SKM-1 (cell line): ENCODE measurements at regions not wholly inside any gene's neighbourhood (a gene's known extent, or its start where the extent isn't known, plus 50 kb on each side); places are given as distances from the start of the nearest gene placed in this dataset.
A peak's percentile ranks its signal among the peaks of the same experiment; 100 is the strongest.

Experiments
- DNase-seq: peaks from one replicate; lab custom pipeline; 2025; ENCODE audit not compliant: unreplicated experiment; lab: John Stamatoyannopoulos, UW

DNA sequence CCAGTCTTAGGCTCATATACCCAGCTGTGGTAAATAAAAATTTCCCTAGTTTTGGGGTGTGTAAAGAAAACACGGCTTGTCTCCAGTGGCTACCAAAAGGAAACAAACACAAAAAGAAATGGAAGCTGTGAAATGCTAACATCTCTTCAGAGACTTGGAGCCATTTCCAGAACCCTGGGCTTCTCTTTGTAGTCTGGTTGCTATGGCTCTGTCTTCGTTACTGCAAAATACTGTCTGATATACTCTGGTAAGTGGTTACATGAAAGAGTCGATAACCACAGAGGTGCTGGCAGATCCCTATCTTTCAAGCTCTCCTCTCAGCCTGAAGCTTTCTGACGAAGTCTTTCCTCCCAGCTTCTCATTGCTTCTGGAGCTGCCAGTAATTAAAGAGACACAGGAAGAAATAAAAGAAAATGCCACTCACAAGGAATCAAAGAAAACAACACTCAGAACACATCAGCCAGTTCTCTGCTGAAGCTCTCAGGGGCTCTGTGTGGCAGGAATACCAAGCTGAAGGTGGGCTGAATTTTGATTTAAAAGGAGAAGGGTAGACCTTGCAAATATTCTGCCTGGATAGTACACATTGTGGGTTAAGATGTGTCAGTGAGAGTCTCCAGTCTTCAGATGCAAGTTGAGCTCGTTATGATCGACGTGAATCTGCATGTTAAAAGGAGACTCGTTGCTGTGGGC lies 107.6 kb upstream of the FAM9C start:
- no peak for DNase-seq

GRCh38 chrX:13149702-13150350 lies 105.4 kb upstream of the FAM9C start:
- no peak for DNase-seq

DNA sequence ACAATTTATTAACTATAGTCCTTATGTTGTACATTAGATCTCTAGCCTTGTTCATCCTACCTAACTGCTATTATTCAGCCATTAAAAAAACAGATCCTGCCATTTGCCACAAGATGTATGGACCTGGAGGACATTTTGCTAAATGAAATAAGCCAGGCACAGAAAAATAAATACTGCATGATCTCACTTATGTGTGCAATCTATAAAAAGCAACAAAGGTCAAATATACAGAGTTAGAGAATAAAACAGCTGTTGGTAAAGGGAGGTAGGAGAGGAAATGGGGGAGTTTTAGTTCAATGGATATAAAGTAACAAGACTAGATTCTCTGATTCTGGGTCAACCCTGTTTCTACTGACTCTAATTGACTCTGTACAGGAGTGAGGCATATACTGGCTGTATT lies 103.3 kb upstream of the FAM9C start:
- no peak for DNase-seq

DNA sequence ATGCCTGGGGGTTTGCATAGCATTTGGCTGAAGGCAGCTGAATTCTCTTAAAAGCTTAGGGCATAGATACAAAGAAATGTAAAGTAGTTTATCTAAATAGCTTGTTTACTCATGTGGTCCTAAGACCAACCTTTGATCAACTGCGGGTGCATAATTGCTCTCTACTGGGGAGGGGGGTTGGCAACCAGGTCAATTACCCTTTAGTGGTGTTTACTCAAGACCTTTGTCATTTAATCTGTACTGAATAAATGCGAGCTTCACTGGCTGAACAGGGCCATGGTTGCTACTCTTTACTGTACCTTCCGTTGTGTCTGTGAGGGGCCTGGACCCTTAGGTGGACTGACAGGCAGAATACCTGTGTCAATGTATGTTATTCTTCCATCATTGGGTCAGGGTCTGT lies 102.7 kb upstream of the FAM9C start:
- no peak for DNase-seq

- no peak for DNase-seq
Measured at GRCh38 chrX:13144927-13145655, 100.7 kb upstream of the FAM9C start.

GRCh38 chrX:13142891-13143290 lies 98.5 kb upstream of the FAM9C start:
- no peak for DNase-seq

GRCh38 chrX:13140007-13140406 lies 95.6 kb upstream of the FAM9C start:
- no peak for DNase-seq

DNA sequence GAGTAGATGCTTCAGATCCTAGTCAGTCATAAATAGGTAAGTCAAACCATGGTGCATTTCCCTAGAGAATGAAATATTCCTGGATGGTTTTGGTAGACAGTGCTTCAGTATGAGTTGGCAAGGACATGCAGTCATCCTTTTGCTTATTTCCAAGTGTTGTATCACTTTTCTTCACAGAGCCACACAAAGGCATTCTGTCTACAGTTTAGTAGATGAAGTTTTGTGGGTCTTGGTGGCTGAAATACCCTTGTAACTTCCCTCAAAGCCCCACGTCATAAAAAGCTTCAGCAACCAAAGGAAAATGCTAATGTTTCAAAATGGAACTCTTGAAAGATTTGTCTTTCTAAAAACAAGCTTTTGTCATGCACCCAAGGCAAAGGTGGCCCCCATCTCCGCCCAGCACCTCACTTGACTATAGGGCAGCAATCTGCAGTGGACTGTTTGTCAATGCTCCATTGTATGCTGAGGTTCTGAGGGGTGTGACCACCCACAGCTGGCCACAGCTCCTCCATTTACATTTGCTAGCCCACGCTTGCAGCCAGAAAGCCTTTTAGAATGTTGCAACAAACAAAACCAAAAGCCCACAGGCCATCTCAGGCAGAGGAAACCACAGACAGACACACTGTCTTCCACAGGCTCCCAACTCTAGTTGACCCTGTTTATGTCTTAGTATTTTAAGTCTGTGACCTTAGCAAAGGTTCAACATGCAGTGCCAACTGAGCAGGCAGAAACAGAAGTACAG lies 87.1 kb upstream of the FAM9C start:
- peak; percentile 46 for DNase-seq

DNA sequence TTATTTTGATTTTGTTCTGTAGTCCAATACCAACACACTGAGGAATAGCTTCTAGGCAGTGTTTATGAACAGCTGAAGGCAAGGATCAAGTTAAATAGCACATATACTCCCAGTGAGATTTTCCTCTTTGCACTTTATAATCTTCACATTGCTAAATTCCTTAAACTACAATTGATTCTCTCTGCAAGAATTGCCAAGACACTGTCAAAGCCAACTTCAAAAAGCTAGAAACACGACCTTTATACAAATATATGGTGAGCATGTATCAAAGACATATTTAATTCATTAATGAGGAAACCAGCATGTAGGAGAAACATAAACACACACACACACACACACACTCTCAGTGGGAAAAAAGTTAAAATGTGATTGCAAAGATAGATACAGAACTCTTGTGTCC lies 86.4 kb upstream of the FAM9C start:
- DNase-seq = no peak

DNA sequence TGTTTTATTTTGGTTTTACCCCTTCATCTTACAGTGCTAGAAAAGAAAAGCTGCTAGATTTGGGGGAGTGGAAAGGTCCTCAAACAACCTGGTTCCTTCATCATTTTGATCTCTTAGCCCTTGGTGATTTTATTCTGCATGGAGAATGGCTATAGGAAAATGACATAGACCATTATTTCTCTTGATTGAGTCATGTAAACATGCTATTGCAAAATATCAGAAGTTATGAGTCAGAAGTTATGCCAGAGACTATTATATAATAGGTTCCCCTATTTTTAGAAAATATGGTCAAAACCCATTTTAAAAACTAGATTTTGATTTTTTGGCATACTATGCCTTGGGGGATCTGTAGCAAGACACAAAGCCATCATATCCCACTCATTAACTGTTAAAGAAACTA lies 83.7 kb upstream of the FAM9C start:
- DNase-seq = no peak

DNA sequence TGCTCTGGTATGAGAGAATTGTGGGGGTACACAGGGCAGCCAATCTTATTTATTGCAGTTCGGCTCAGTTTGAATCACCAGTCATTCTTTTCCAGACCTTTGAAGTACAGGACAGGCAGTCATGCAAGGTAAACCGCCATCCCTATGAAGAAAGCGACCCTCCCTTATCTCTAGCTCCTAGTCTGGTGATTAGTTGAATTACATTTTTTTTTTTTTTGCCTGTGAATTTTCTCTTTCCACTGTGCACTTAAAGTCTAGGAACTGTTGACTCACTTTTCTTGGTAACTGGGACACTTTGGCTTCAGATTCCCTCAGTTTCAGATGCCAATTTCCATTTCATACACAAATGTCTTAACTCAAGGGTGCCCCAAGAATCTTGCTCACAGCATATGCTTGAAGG lies 82.4 kb upstream of the FAM9C start:
- DNase-seq = no peak

- DNase-seq = no peak
Measured at GRCh38 chrX:13125188-13125587, 80.8 kb upstream of the FAM9C start.

- DNase-seq = no peak
Measured at GRCh38 chrX:13123857-13124345, 79.5 kb upstream of the FAM9C start.

GRCh38 chrX:13123247-13123856 lies 78.9 kb upstream of the FAM9C start:
- DNase-seq = no peak

DNA sequence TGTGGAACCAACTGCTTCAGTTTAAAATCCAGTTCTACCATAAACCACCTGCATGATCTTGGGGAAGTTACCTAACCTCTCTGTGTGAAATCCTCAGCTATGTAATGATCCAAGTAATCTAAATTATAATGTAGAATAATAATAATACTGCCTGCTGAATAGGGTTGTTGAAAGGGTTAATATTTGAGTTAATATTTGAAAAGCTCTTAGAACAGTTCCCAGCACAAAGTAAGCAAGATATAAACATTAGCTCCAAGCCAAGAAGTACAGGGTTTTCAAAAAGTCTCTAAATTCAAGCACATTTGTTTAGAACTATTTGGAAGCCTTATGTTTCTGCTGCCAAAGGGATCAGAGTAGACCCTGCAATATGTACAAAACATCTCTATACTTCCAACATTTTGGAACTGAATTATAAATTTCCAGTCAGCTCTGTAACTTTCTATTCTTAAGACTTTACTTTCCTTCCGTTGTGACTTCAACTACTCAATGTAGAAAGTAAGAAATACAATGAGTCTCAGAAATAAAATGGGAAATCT lies 76.7 kb upstream of the FAM9C start:
- DNase-seq = no peak

DNA sequence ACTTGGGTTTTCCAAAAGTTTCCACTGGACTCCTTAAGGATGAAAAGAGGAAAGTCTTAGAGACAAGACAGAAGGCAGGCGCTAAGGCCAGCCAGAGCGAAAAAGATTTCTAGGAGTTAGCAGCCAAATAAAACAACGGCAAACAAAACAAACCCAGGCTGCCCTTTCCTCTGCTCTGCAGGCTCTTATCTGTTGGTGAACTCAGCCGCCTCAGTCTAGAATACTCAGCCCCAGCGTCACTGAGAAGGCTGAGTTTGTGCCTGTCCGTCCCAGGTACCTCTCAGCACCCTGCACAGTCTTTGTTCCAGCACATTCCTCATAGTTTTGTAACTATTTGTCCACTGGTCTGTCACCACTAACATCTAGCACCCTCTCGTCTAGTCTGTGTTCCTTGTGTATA lies 75.6 kb upstream of the FAM9C start:
- no peak for DNase-seq

DNA sequence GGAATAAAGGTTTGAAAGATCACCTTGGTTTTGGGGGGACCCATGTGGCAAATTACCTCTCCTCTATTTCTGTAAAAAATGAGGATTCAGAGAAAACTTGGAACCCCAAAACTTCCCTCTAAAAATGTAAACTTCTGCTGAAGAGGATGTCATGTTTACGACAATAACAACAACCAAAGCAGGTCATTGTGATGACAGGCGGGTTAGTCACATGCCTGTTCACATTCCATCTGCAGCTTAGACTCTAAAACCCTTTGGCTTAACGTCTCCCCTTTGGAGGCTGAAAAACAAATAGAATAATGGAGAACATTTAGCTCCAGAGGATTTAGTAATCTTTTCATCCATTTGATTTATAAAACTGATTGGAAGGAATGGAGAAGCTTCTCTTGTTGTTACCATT lies 75.0 kb upstream of the FAM9C start:
- no peak for DNase-seq

DNA sequence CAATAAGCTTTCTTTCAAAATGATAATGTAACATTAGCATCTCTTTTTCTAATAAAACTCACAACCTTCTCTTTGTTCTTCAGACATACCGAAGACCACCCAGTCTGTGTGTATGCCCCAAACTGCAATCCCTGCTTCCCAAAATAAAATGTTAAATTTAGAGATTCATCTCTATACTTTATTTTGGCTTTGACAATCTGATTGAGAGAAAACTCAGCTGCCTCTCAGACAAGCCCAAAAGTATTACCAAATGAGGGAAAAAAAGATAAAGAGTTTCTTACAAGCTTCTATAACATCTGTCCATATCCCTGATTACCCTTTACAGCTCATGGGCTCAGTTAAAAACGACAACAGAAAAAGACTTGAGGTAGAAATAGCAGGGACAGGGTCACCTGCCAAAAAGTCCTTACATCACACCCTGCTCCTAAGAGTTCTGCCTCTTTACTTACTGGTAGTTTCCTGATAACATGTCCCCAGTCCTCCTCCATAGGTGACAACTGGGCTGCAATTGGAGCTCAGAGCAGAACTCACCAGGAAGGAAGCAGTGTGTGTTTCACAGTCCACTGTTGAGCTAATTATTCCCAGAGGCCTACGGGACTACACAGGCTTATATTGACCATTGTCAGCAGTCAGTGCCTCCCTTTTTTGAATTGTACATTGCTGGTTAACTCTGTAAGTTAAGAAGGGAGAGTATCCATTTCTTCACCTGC lies 70.9 kb upstream of the FAM9C start:
- no peak for DNase-seq

DNA sequence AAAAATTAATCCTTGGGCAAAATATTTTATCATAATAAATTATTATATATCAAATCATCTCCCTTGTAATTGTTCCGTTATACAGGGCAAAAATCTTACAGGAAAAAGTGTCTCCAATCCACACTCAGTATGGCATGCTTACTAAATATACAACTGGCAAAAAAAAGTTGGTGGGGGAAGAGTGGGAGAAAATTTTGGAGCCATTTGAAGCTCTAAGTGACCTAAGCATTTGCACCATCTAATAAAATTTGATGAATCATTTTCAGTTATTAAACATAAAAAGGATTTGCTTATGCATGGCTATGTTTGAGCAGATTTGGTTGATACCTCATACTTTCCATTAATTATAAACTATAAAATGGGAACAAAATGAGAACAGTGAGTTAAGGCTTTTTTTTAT lies 68.1 kb upstream of the FAM9C start:
- DNase-seq = no peak
